NT2/D1 (cell line): ENCODE measurements at regions not wholly inside any gene's neighbourhood (a gene's known extent, or its start where the extent isn't known, plus 50 kb on each side); places are given as distances from the start of the nearest gene placed in this dataset.

Experiments used
- SUZ12 ChIP-seq: IDR thresholded peaks from 2 replicates; pipeline ENCODE4 v1.6.1; 2011; ENCODE audit not compliant: insufficient read length, insufficient read depth; ENCODE audit errors: extremely low read depth
- ZNF274 ChIP-seq: IDR thresholded peaks from 2 replicates; pipeline ENCODE4 v1.6.1; 2011; ENCODE audit warnings: mild to moderate bottlenecking, low read depth, low read length

DNA sequence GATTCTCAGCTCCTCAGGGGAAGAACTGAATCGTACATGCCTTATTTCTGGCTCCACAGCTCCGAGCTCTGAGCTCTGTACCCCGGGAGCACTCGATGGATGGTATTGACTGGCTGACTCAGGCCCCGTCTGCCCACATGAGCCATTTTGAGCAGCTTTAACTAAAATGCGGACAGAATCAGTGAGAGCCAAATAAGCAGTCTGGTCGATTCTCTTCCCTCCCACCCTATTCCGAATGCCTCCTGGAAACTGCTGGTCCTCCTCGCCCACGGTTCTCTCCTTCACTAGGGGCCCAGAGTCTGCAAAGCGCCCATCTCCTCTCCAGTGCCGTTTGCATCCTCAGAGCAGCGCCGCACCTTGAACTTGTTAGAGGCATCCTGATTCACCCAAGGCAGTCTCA is 125.9 kb upstream of the IRF2BP2 start:
- TF ChIP-seq ZNF274: no peak
- TF ChIP-seq SUZ12: no peak
